AG09319 (cell line): ENCODE measurements at regions not wholly inside any gene's neighbourhood (a gene's known extent, or its start where the extent isn't known, plus 50 kb on each side); places are given as distances from the start of the nearest gene placed in this dataset.
"Not testable (repeated sequence)": the region's sequence is repeated elsewhere in the genome, so short reads cannot be mapped to it uniquely, and the experiment has no call there.

ENCODE experiments used
- DNase-seq: peaks from one replicate; pipeline ENCODE4 v3.0.0-alpha.2; 2010; ENCODE audit warnings: low read depth; ENCODE audit errors: extremely low read depth
- CTCF ChIP-seq: IDR thresholded peaks from 2 replicates; pipeline ENCODE4 v1.5.1; 2011; ENCODE audit warnings: low read depth, mild to moderate bottlenecking, inconsistent platforms, low read length, moderate library complexity

GRCh38 chr3:193915613-193916012 is 220.3 kb upstream of the HES1 start:
- no peak for DNase-seq

GRCh38 chr3:193917158-193917557 is 218.8 kb upstream of the HES1 start:
- no peak for TF ChIP-seq CTCF

More at GRCh38 chr3:193915613-193916012, 220.3 kb upstream of the HES1 start:
- no peak for TF ChIP-seq CTCF

GRCh38 chr3:193921465-193921864 is 214.5 kb upstream of the HES1 start:
- TF ChIP-seq CTCF, result no peak
- DNase-seq, result no peak

More at GRCh38 chr3:193917158-193917557, 218.8 kb upstream of the HES1 start:
- DNase-seq, result no peak

- TF ChIP-seq CTCF, result no peak
- no peak for DNase-seq
Observed at GRCh38 chr3:193922034-193922774, 213.7 kb upstream of the HES1 start.

- DNase-seq, result not testable (repeated sequence)
Observed at GRCh38 chr3:193923958-193924357, 212.0 kb upstream of the HES1 start.

GRCh38 chr3:193926071-193926470 is 209.9 kb upstream of the HES1 start:
- not testable (repeated sequence) for DNase-seq

GRCh38 chr3:193927413-193928206 is 208.3 kb upstream of the HES1 start:
- DNase-seq, result not testable (repeated sequence)

GRCh38 chr3:193928354-193929209 is 207.4 kb upstream of the HES1 start:
- no peak for TF ChIP-seq CTCF

More at GRCh38 chr3:193928354-193929209, 207.4 kb upstream of the HES1 start:
- DNase-seq, result no peak
